Astrocyte (in vitro differentiated cells and primary cell): ENCODE measurements at regions not wholly inside any gene's neighbourhood (a gene's known extent, or its start where the extent isn't known, plus 50 kb on each side); places are given as distances from the start of the nearest gene placed in this dataset.
A peak's percentile ranks its signal among the peaks of the same experiment; 100 is the strongest.

ENCODE experiments used
- DNase-seq: peaks from one replicate; pipeline ENCODE4 v3.0.0-alpha.2; 2010; ENCODE audit warnings: low read depth
- FAIRE-seq: peaks from 2 replicates; lab custom pipeline; 2011; peaks lifted over from hg19 to GRCh38; lab: Jason Lieb, UNC
- H2AFZ ChIP-seq: 2 replicates; pipeline ENCODE4 v1.6.0; 2012; ENCODE audit warnings: low read depth, low read length, inconsistent platforms
- H3K27ac ChIP-seq: 2 replicates; pipeline ENCODE4 v1.5.1; 2011; ENCODE audit warnings: low read depth, low read length, inconsistent platforms
- H3K27me3 ChIP-seq: 2 replicates; pipeline ENCODE4 v1.6.0; 2011; ENCODE audit warnings: low read length, inconsistent platforms; ENCODE audit not compliant: insufficient read depth
- H3K36me3 ChIP-seq: 2 replicates; pipeline ENCODE4 v1.5.1; 2011; ENCODE audit warnings: low read length, inconsistent platforms; ENCODE audit not compliant: insufficient read depth
- H3K4me1 ChIP-seq: 2 replicates; pipeline ENCODE4 v1.5.1; 2011; ENCODE audit warnings: low read length, inconsistent platforms; ENCODE audit not compliant: insufficient read depth
- H3K4me2 ChIP-seq: 2 replicates; pipeline ENCODE4 v1.6.0; 2012; ENCODE audit warnings: low read length, inconsistent platforms
- H3K4me3 ChIP-seq: 2 replicates; pipeline ENCODE4 v1.5.1; 2011; ENCODE audit warnings: low read depth, mild to moderate bottlenecking, low read length, inconsistent platforms; ENCODE audit not compliant: insufficient read depth
- H3K79me2 ChIP-seq: 2 replicates; pipeline ENCODE4 v1.6.0; 2012; ENCODE audit warnings: mild to moderate bottlenecking, low read length, inconsistent platforms; ENCODE audit not compliant: insufficient read depth
- H3K9ac ChIP-seq: 2 replicates; pipeline ENCODE4 v1.6.0; 2012; ENCODE audit warnings: mild to moderate bottlenecking, low read length, inconsistent platforms
- H3K9me3 ChIP-seq: 2 replicates; pipeline ENCODE4 v1.5.1; 2012; ENCODE audit warnings: low read depth, mild to moderate bottlenecking, low read length, inconsistent platforms; ENCODE audit not compliant: insufficient read depth
- H4K20me1 ChIP-seq: 2 replicates; pipeline ENCODE4 v1.6.0; 2012; ENCODE audit warnings: low read length, inconsistent platforms; ENCODE audit not compliant: insufficient read depth
- H3K27ac Mint-ChIP-seq: one replicate; pipeline ENCODE4 v1.8.0; 2021; ENCODE audit warnings: mild to moderate bottlenecking, mixed read lengths; ENCODE audit not compliant: unreplicated experiment
- H3K27me3 Mint-ChIP-seq: one replicate; pipeline ENCODE4 v1.8.0; 2021; ENCODE audit warnings: low read depth, mixed read lengths; ENCODE audit not compliant: unreplicated experiment
- H3K36me3 Mint-ChIP-seq: one replicate; pipeline ENCODE4 v1.8.0; 2021; ENCODE audit warnings: low read depth, mixed read lengths; ENCODE audit not compliant: unreplicated experiment
- H3K4me1 Mint-ChIP-seq: one replicate; pipeline ENCODE4 v1.8.0; 2021; ENCODE audit warnings: low read depth, mixed read lengths; ENCODE audit not compliant: unreplicated experiment
- H3K4me3 Mint-ChIP-seq: one replicate; pipeline ENCODE4 v1.8.0; 2021; ENCODE audit warnings: mild to moderate bottlenecking, moderate library complexity, mixed read lengths; ENCODE audit not compliant: unreplicated experiment
- H3K9me3 Mint-ChIP-seq: one replicate; pipeline ENCODE4 v1.8.0; 2021; ENCODE audit warnings: mild to moderate bottlenecking, mixed read lengths; ENCODE audit not compliant: unreplicated experiment
- CTCF ChIP-seq: IDR thresholded peaks from 2 replicates; pipeline ENCODE4 v1.5.1; 2011; ENCODE audit warnings: low read depth, mild to moderate bottlenecking, inconsistent platforms, low read length, moderate library complexity; ENCODE audit not compliant: insufficient read depth
- EZH2 ChIP-seq: IDR thresholded peaks from 2 replicates; pipeline ENCODE4 v1.6.1; 2012; ENCODE audit warnings: mild to moderate bottlenecking, low read length, inconsistent platforms; ENCODE audit not compliant: insufficient read depth

GRCh38 chr11:130689222-130689908 is 226.9 kb downstream of the SNX19 start:
- Mint-ChIP-seq H3K4me3 (no peak overlapping the region), H3K27ac (no peak overlapping the region), H3K4me1 (peaks cover 6% of the 10 kb centered on the region), H3K36me3 (no peaks in the 10 kb centered on the region), H3K27me3 (peaks cover 4% of the 10 kb centered on the region), H3K9me3 (peaks cover under 1% of the 10 kb centered on the region)
- H3K36me3 ChIP-seq = no peaks in the 10 kb centered on the region
- H3K79me2 ChIP-seq = no peaks in the 10 kb centered on the region
- H2AFZ ChIP-seq = no peak overlapping the region
- TF ChIP-seq EZH2 (no peak), CTCF (no peak)
- DNase-seq (peak; percentile 70), FAIRE-seq (no peak)
- no peak overlapping the region for H3K9ac ChIP-seq
- no peak overlapping the region for H3K4me2 ChIP-seq
- H4K20me1 ChIP-seq = no peaks in the 10 kb centered on the region
- no peak overlapping the region for H3K27ac ChIP-seq
- peaks cover 3% of the 10 kb centered on the region for H3K4me1 ChIP-seq
- no peaks in the 10 kb centered on the region for H3K9me3 ChIP-seq
- no peak overlapping the region for H3K4me3 ChIP-seq
- H3K27me3 ChIP-seq = no peaks in the 10 kb centered on the region

GRCh38 chr11:130691581-130691980 is 224.7 kb downstream of the SNX19 start:
- no peak overlapping the region for H3K4me3 Mint-ChIP-seq
- no peak overlapping the region for H3K4me2 ChIP-seq
- H3K4me3 ChIP-seq = no peak overlapping the region
- no peaks in the 10 kb centered on the region for H3K9me3 ChIP-seq
- FAIRE-seq (no peak), DNase-seq (peak; percentile 11)
- no peaks in the 10 kb centered on the region for H3K36me3 ChIP-seq
- H4K20me1 ChIP-seq = no peaks in the 10 kb centered on the region
- no peak for TF ChIP-seq CTCF
- no peak for TF ChIP-seq EZH2
- peaks cover 3% of the 10 kb centered on the region for H3K4me1 ChIP-seq
- no peak overlapping the region for H2AFZ ChIP-seq
- H3K79me2 ChIP-seq = no peaks in the 10 kb centered on the region
- peaks cover 4% of the 10 kb centered on the region for H3K27me3 Mint-ChIP-seq
- H3K27ac Mint-ChIP-seq = no peak overlapping the region
- no peaks in the 10 kb centered on the region for H3K36me3 Mint-ChIP-seq
- no peaks in the 10 kb centered on the region for H3K27me3 ChIP-seq
- H3K4me1 Mint-ChIP-seq = peaks cover 6% of the 10 kb centered on the region
- no peak overlapping the region for H3K27ac ChIP-seq
- no peak overlapping the region for H3K9ac ChIP-seq
- H3K9me3 Mint-ChIP-seq = no peaks in the 10 kb centered on the region

GRCh38 chr11:130692220-130692619 is 224.1 kb downstream of the SNX19 start:
- no peak for DNase-seq
- H2AFZ ChIP-seq = no peak overlapping the region
- no peaks in the 10 kb centered on the region for H4K20me1 ChIP-seq
- FAIRE-seq = no peak
- no peak overlapping the region for H3K27ac ChIP-seq
- H3K9ac ChIP-seq = no peak overlapping the region
- no peak overlapping the region for H3K4me2 ChIP-seq
- H3K79me2 ChIP-seq = no peaks in the 10 kb centered on the region
- H3K9me3 ChIP-seq = no peaks in the 10 kb centered on the region
- Mint-ChIP-seq H3K4me1 (peaks cover 6% of the 10 kb centered on the region), H3K4me3 (no peak overlapping the region), H3K27ac (no peak overlapping the region), H3K27me3 (peaks cover 4% of the 10 kb centered on the region), H3K36me3 (no peaks in the 10 kb centered on the region), H3K9me3 (no peaks in the 10 kb centered on the region)
- no peaks in the 10 kb centered on the region for H3K27me3 ChIP-seq
- peaks cover 3% of the 10 kb centered on the region for H3K4me1 ChIP-seq
- TF ChIP-seq CTCF = no peak
- TF ChIP-seq EZH2 = no peak
- H3K36me3 ChIP-seq = no peaks in the 10 kb centered on the region
- no peak overlapping the region for H3K4me3 ChIP-seq
